Left renal pelvis (tissue), 4 donors: ENCODE measurements at regions not wholly inside any gene's neighbourhood (a gene's known extent, or its start where the extent isn't known, plus 50 kb on each side); places are given as distances from the start of the nearest gene placed in this dataset.
A peak's percentile ranks its signal among the peaks of the same experiment; 100 is the strongest.
"Not testable (repeated sequence)": the region's sequence is repeated elsewhere in the genome, so short reads cannot be mapped to it uniquely, and the experiment has no call there.

Experiments
- DNase-seq, 4 donors: peaks; one replicate each; pipeline ENCODE4 v3.0.0-alpha.2; 2013; ENCODE audit warnings: low read depth in 4 of 4, low spot score in 3 of 4

- not testable (repeated sequence) for DNase-seq
Observed at GRCh38 chr2:87559001-87559400, 188.9 kb upstream of the PLGLB2 start.

- DNase-seq, result not testable (repeated sequence)
Observed at GRCh38 chr2:87559735-87560134, 188.2 kb upstream of the PLGLB2 start.

- DNase-seq, result not testable (repeated sequence)
Observed at GRCh38 chr2:87565116-87565515, 182.8 kb upstream of the PLGLB2 start.

GRCh38 chr2:87566531-87566930 lies 181.4 kb upstream of the PLGLB2 start:
- DNase-seq, result not testable (repeated sequence)

GRCh38 chr2:87567093-87567492 lies 180.8 kb upstream of the PLGLB2 start:
- not testable (repeated sequence) for DNase-seq

GRCh38 chr2:87567912-87568311 lies 180.0 kb upstream of the PLGLB2 start:
- not testable (repeated sequence) for DNase-seq

GRCh38 chr2:87568554-87569278 lies 179.2 kb upstream of the PLGLB2 start:
- not testable (repeated sequence) for DNase-seq

GRCh38 chr2:87569689-87570397 lies 178.0 kb upstream of the PLGLB2 start:
- not testable (repeated sequence) for DNase-seq

GRCh38 chr2:87571889-87572465 lies 175.9 kb upstream of the PLGLB2 start:
- not testable (repeated sequence) for DNase-seq

GRCh38 chr2:87572906-87573305 lies 175.0 kb upstream of the PLGLB2 start:
- not testable (repeated sequence) for DNase-seq

- DNase-seq, result not testable (repeated sequence)
Observed at GRCh38 chr2:87573386-87574192, 174.3 kb upstream of the PLGLB2 start.

GRCh38 chr2:87574193-87575119 lies 173.4 kb upstream of the PLGLB2 start:
- not testable (repeated sequence) for DNase-seq

- not testable (repeated sequence) for DNase-seq
Observed at GRCh38 chr2:87575138-87575537, 172.7 kb upstream of the PLGLB2 start.

GRCh38 chr2:87577358-87577757 lies 170.5 kb upstream of the PLGLB2 start:
- DNase-seq, result not testable (repeated sequence)

GRCh38 chr2:87582152-87582551 lies 165.7 kb upstream of the PLGLB2 start:
- DNase-seq, result not testable (repeated sequence)

- DNase-seq, result not testable (repeated sequence)
Observed at GRCh38 chr2:87582579-87582978, 165.3 kb upstream of the PLGLB2 start.

GRCh38 chr2:87583370-87583769 lies 164.5 kb upstream of the PLGLB2 start:
- DNase-seq, result not testable (repeated sequence)

GRCh38 chr2:87583803-87584202 lies 164.1 kb upstream of the PLGLB2 start:
- not testable (repeated sequence) for DNase-seq

GRCh38 chr2:87584268-87584906 lies 163.5 kb upstream of the PLGLB2 start:
- peak in 2 of 4 donors; percentile 20 to 33 for DNase-seq
